ENCODE measurements at regions not wholly inside any gene's neighbourhood (a gene's known extent, or its start where the extent isn't known, plus 50 kb on each side); places are given as distances from the start of the nearest gene placed in this dataset.

- Histone ChIP-seq H3K27me3 (no peaks in the 10 kb centered on the region), H3K9me3 (no peaks in the 10 kb centered on the region), H3K36me3 (no peaks in the 10 kb centered on the region), H3K4me1 (no peaks in the 10 kb centered on the region), H3K27ac (no peak overlapping the region), H3K4me3 (no peak overlapping the region)
- intact Hi-C loops (cut with DNase I; ENCODE audit: low total_unique reads) (no loop called here), in situ Hi-C loops (cut with MboI; ENCODE audit: low pct_ligation_motif_present in 1 of 4, low pct_unique_long_range_greater_than_20kb in 1 of 4, low sequenced_read_pairs in 3 of 4) (no loop called here)
- no peak for DNase-seq
- TF ChIP-seq EP300 (IDR thresholded peaks at IDR 0.05; ENCODE audit: low read depth), result no peak
- no peak for TF ChIP-seq CTCF (IDR thresholded peaks at IDR 0.05)
- TF ChIP-seq POLR2A (IDR thresholded peaks at IDR 0.05), result no peak
- no peak for TF ChIP-seq POLR2AphosphoS5 (IDR thresholded peaks at IDR 0.05)
- 74 to 100% methylated on average over 2 to 5 of the region's 5 CpGs for WGBS, 2 donors (ENCODE audit: low coverage in 1 of 2)
These were observed 873.1 kb downstream of the NSUN3 start for GRCh38 chr3:94935738-94936580.

DNA sequence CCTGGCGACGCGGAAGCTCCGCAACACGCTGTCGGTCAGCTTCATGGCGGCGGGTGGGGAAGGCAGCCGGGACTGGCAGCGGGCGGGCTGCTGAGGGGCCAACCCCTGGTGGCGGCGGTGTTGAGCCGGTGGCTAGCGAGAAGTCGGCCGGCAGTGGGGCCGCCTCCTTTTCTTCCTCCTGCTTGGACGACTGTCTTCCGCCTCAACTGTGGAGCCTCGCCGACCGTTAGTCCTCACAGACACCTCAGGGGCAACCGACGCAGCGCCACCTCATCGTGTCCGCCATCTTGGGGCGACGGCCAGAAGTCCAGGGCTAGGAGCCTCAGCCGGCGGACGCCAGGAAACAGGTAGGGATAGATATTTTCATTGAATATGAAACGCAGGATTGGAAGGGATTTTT lies 875.1 kb downstream of the NSUN3 start:
- 96% methylated on average over 34 of the region's 34 CpGs; no CpG with 5 or more reads in 1 of the 2 donors for WGBS, 2 donors (ENCODE audit: low coverage in 1 of 2)
- intact Hi-C loops (cut with DNase I; ENCODE audit: low total_unique reads), result no loop called here
- Histone ChIP-seq H3K4me3 (no peak overlapping the region), H3K27ac (no peak overlapping the region), H3K9me3 (no peaks in the 10 kb centered on the region), H3K36me3 (no peaks in the 10 kb centered on the region), H3K4me1 (no peaks in the 10 kb centered on the region), H3K27me3 (no peaks in the 10 kb centered on the region)
- no peak for DNase-seq
- in situ Hi-C loops (cut with MboI; ENCODE audit: low pct_ligation_motif_present in 1 of 4, low pct_unique_long_range_greater_than_20kb in 1 of 4, low sequenced_read_pairs in 3 of 4), result no loop called here
- TF ChIP-seq POLR2AphosphoS5 (IDR thresholded peaks at IDR 0.05) (no peak), EP300 (IDR thresholded peaks at IDR 0.05; ENCODE audit: low read depth) (no peak), CTCF (IDR thresholded peaks at IDR 0.05) (no peak), POLR2A (IDR thresholded peaks at IDR 0.05) (no peak)

GRCh38 chr3:94946683-94947082 lies 883.8 kb downstream of the NSUN3 start:
- WGBS, 2 donors (ENCODE audit: low coverage in 1 of 2), result 89% methylated on average over 6 of the region's 6 CpGs; no CpG with 5 or more reads in 1 of the 2 donors
- intact Hi-C loops (cut with DNase I; ENCODE audit: low total_unique reads), result no loop called here

More at GRCh38 chr3:94946683-94947082, 883.8 kb downstream of the NSUN3 start:
- no peak for DNase-seq
- in situ Hi-C loops (cut with MboI; ENCODE audit: low pct_ligation_motif_present in 1 of 4, low pct_unique_long_range_greater_than_20kb in 1 of 4, low sequenced_read_pairs in 3 of 4), result no loop called here
- TF ChIP-seq CTCF (IDR thresholded peaks at IDR 0.05) (no peak), EP300 (IDR thresholded peaks at IDR 0.05; ENCODE audit: low read depth) (no peak), POLR2A (IDR thresholded peaks at IDR 0.05) (no peak), POLR2AphosphoS5 (IDR thresholded peaks at IDR 0.05) (no peak)
- H3K9me3 ChIP-seq, result no peaks in the 10 kb centered on the region
- H3K27ac ChIP-seq, result no peak overlapping the region
- H3K36me3 ChIP-seq, result no peaks in the 10 kb centered on the region
- H3K27me3 ChIP-seq, result no peaks in the 10 kb centered on the region
- no peak overlapping the region for H3K4me3 ChIP-seq
- H3K4me1 ChIP-seq, result no peaks in the 10 kb centered on the region

Data from transverse colon (tissue), 4 donors.